GM18870 (cell line): ENCODE measurements at regions not wholly inside any gene's neighbourhood (a gene's known extent, or its start where the extent isn't known, plus 50 kb on each side); places are given as distances from the start of the nearest gene placed in this dataset.

ENCODE experiments used
- ATAC-seq: cut with Tn5 transposase; IDR thresholded peaks from one replicate; pipeline ENCODE4 v1.9.1; 2021; ENCODE audit warnings: moderate library complexity; ENCODE audit not compliant: unreplicated experiment

GRCh38 chr9:81490605-81491331, 198.6 kb downstream of the TLE1 start:
- no peak for ATAC-seq

- no peak for ATAC-seq
These were observed 200.3 kb downstream of the TLE1 start for GRCh38 chr9:81489046-81489445.

GRCh38 chr9:81480828-81481604, 208.3 kb downstream of the TLE1 start:
- no peak for ATAC-seq

- ATAC-seq = no peak
These were observed 209.8 kb downstream of the TLE1 start for GRCh38 chr9:81479573-81479972.

- ATAC-seq = no peak
These were observed 211.7 kb downstream of the TLE1 start for GRCh38 chr9:81477669-81478068.

- ATAC-seq = no peak
These were observed 212.4 kb downstream of the TLE1 start for GRCh38 chr9:81476813-81477490.

GRCh38 chr9:81474792-81475191, 214.6 kb downstream of the TLE1 start:
- no peak for ATAC-seq

GRCh38 chr9:81474125-81474524, 215.2 kb downstream of the TLE1 start:
- ATAC-seq = no peak

GRCh38 chr9:81473708-81474107, 215.6 kb downstream of the TLE1 start:
- no peak for ATAC-seq

GRCh38 chr9:81473206-81473605, 216.1 kb downstream of the TLE1 start:
- no peak for ATAC-seq

GRCh38 chr9:81472701-81473100, 216.6 kb downstream of the TLE1 start:
- ATAC-seq = no peak

- no peak for ATAC-seq
These were observed 218.5 kb downstream of the TLE1 start for GRCh38 chr9:81470864-81471263.

GRCh38 chr9:81468084-81468595, 221.2 kb downstream of the TLE1 start:
- ATAC-seq = no peak

- ATAC-seq = no peak
These were observed 222.4 kb downstream of the TLE1 start for GRCh38 chr9:81466981-81467380.

- ATAC-seq = no peak
These were observed 223.8 kb downstream of the TLE1 start for GRCh38 chr9:81465468-81466011.

- ATAC-seq = no peak
These were observed 226.5 kb downstream of the TLE1 start for GRCh38 chr9:81462801-81463200.

GRCh38 chr9:81461196-81461595, 228.2 kb downstream of the TLE1 start:
- ATAC-seq = no peak

- no peak for ATAC-seq
These were observed 228.7 kb downstream of the TLE1 start for GRCh38 chr9:81460693-81461092.

- no peak for ATAC-seq
These were observed 229.8 kb downstream of the TLE1 start for GRCh38 chr9:81459591-81459990.

GRCh38 chr9:81456431-81457006, 232.8 kb downstream of the TLE1 start:
- ATAC-seq = no peak
